ENCODE measurements at regions not wholly inside any gene's neighbourhood (a gene's known extent, or its start where the extent isn't known, plus 50 kb on each side); places are given as distances from the start of the nearest gene placed in this dataset.
"Not testable (repeated sequence)": the region's sequence is repeated elsewhere in the genome, so short reads cannot be mapped to it uniquely, and the experiment has no call there.

DNA sequence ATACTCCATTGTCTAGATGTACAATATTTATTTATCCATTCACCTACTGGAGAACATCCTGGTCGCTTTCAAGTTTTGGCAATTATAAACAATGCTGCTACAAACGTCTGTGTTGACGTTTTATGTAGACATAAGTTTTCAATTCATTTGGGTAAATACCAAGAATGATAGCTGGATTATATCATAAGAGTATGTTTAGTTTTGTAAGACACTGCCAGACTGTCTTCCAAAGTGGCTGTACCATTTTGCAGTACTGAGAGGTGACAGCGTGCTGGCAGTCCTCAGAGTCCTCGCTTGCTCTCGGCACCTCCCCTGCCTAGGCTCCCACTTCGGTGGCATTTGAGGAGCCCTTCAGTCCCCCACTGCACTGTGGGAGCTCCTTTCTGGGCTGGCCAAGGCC lies 253.3 kb upstream of the INTU start (continued):
- TF ChIP-seq ZNF687 (IDR thresholded peaks at IDR 0.05) (no peak), STAT3 (IDR thresholded peaks at IDR 0.05; ENCODE audit: low read depth, low read length) (no peak), NR2F1 (conservative IDR thresholded peaks at IDR 0.05) (no peak), ZBTB4 (CRISPR knock-in tag; IDR thresholded peaks at IDR 0.05) (no peak), SMAD1 (IDR thresholded peaks at IDR 0.05; ENCODE audit: low read depth, partially characterized antibody) (no peak), NFYA (IDR thresholded peaks at IDR 0.05; ENCODE audit: borderline replicate concordance, low read depth, low read length) (no peak), PRDM15 (CRISPR knock-in tag; IDR thresholded peaks at IDR 0.05) (no peak), CTCF (IDR thresholded peaks at IDR 0.05 in 2 of 3, conservative IDR thresholded peaks at IDR 0.05 in 1 of 3; ENCODE audit: control insufficient read depth in 2 of 3, extremely low read depth in 1 of 3, insufficient read depth in 1 of 3, low read depth in 3 of 3, low read length in 3 of 3) (no peak), JUND (IDR thresholded peaks at IDR 0.05; ENCODE audit: low read depth, low read length) (no peak), PAX8 (IDR thresholded peaks at IDR 0.05) (no peak)

DNA sequence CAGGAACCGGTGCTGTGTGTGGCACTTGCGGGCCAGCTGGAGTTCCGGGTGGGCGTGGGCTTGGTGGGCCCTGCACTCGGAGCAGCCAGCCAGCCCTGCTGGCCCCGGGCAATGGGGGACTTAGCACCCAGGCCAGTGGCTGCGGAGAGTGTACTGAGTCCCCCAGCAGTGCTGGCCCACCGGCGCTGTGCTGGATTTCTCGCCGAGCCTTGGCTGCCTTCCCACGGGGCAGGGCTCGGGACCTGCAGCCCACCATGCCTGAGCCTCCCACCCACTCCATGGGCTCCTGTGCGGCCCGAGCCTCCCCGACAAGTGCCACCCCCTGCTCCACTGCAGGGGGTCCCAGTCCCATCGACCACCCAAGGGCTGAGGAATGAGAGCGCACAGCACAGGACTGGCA lies 252.8 kb upstream of the INTU start:
- WGBS (ENCODE audit: insufficient coverage, insufficient replicate concordance, low lambda C conversion rate, missing lambda C conversion rate) = 47% methylated on average over 18 of the region's 18 CpGs
- ATAC-seq; RAD21 ChIA-PET (ENCODE audit: unreplicated experiment); BruUV-seq (replicated peaks); H3K9ac ChIP-seq (ENCODE audit: control insufficient read depth, insufficient read depth, low read length); H3K4me1 ChIP-seq (ENCODE audit: control insufficient read depth, insufficient read depth, low read length); H4K20me1 ChIP-seq (ENCODE audit: control insufficient read depth, insufficient read depth); SMC1A ChIA-PET (ENCODE audit: uncharacterized antibody, unreplicated experiment); H3K27me3 ChIP-seq (replicated peaks in 1 of 2; ENCODE audit: control insufficient read depth in 2 of 2, insufficient read depth in 2 of 2, low read length in 1 of 2); POLR2A ChIA-PET; H3K36me3 ChIP-seq (ENCODE audit: control insufficient read depth in 2 of 2, insufficient read depth in 2 of 2, low read length in 1 of 2); H3K4me3 ChIP-seq; H3K27ac ChIP-seq (ENCODE audit: control insufficient read depth, insufficient read depth); intact Hi-C loops (cut with micrococcal nuclease; ENCODE audit: unreplicated experiment); DNase-seq (ENCODE audit: low read depth, low spot score); H2AFZ ChIP-seq (ENCODE audit: control insufficient read depth, low read depth, low read length); H3K9me3 ChIP-seq (replicated peaks; ENCODE audit: control insufficient read depth, insufficient read depth, low read length); H3K4me2 ChIP-seq (ENCODE audit: control insufficient read depth, insufficient read depth); H3K79me2 ChIP-seq (ENCODE audit: control insufficient read depth, insufficient read depth, low read length); FAIRE-seq; CTCF ChIA-PET; in situ Hi-C loops (cut with MboI): not testable (repeated sequence)
